K562 (cell line): ENCODE measurements at regions not wholly inside any gene's neighbourhood (a gene's known extent, or its start where the extent isn't known, plus 50 kb on each side); places are given as distances from the start of the nearest gene placed in this dataset.

Experiments used
- ATAC-seq: fragments of 200-7000 bp; cut with Tn5 transposase; 3 replicates; pipeline ENCODE4 v1.9.1; 2020; ENCODE audit warnings: moderate library complexity
- BruUV-seq: library from RNA; stranded (reverse); fragments of 400-500 nt; replicated peaks from 2 replicates; lab custom pipeline; 2021; lab: Mats Ljungman, UMichigan
- CTCF ChIA-PET: fragments of 300-600 bp; formaldehyde crosslinking; extraction: SDS; loops from one replicate; lab custom pipeline; 2021; ENCODE audit warnings: low intra/inter-chr PET ratio; lab: Yijun Ruan, JAX
- POLR2A ChIA-PET: fragments of 300-600, 350-650 bp; sonication (Branson Sonifier 250); formaldehyde crosslinking; extraction: SDS; loops from one replicate; lab custom pipeline; 2021; ENCODE audit warnings: antibody characterized with exemption, inconsistent platforms; lab: Yijun Ruan, JAX
- DNase-seq, 4 experiments: peaks; one replicate each; pipeline versions ENCODE4 v3.0.0 to v3.0.0-alpha.2; 2011 to 2018; ENCODE audit warnings: low spot score in 3 of 4, mixed read lengths in 3 of 4; ENCODE audit errors: extremely low read depth in 1 of 4
- FAIRE-seq: peaks from 2 replicates; lab custom pipeline; 2011; peaks lifted over from hg19 to GRCh38; lab: Jason Lieb, UNC
- H2AFZ ChIP-seq: 2 replicates; pipeline ENCODE4 v1.6.0; 2011; ENCODE audit warnings: low read depth, low read length, control low read depth, inconsistent platforms
- H3K27ac ChIP-seq: fragments of 200-600 bp; 3 replicates; pipeline ENCODE4 v1.8.0; 2011; ENCODE audit warnings: low read depth, mild to moderate bottlenecking, control low read depth, inconsistent platforms, low read length, moderate library complexity, mixed read lengths; ENCODE audit errors: extremely low read depth
- H3K27me3 ChIP-seq, 2 experiments: fragments of 300-600 bp in 1 of 2; 2 replicates in 1 of 2; 3 replicates in 1 of 2; pipeline versions ENCODE4 v1.6.0 to v1.8.0; 2011; ENCODE audit warnings: inconsistent platforms in 2 of 2, low read length in 2 of 2, mild to moderate bottlenecking in 1 of 2, mixed read lengths in 1 of 2, moderate library complexity in 1 of 2; ENCODE audit not compliant: control insufficient read depth in 2 of 2, insufficient read depth in 2 of 2
- H3K36me3 ChIP-seq: fragments of 300-600 bp; 3 replicates; pipeline ENCODE4 v1.8.0; 2011; ENCODE audit warnings: mild to moderate bottlenecking, low read length, inconsistent platforms; ENCODE audit not compliant: control insufficient read depth, insufficient read depth
- H3K4me1 ChIP-seq, 2 experiments: fragments of 200-600 bp in 1 of 2; replicated peaks in 1 of 2; 2 replicates in 1 of 2; 3 replicates in 1 of 2; pipeline versions ENCODE4 v1.5.1 to v1.8.0; 2011; ENCODE audit warnings: inconsistent platforms in 2 of 2, low read length in 2 of 2, mild to moderate bottlenecking in 1 of 2, mixed read lengths in 1 of 2, moderate library complexity in 1 of 2; ENCODE audit not compliant: control insufficient read depth in 2 of 2, insufficient read depth in 2 of 2
- H3K4me2 ChIP-seq: 2 replicates; pipeline ENCODE4 v1.6.1; 2011; ENCODE audit warnings: low read length, control low read depth, inconsistent platforms, mixed read lengths; ENCODE audit not compliant: insufficient read depth
- H3K4me3 ChIP-seq: fragments of 200-600 bp; sonication (generic), shearing (Covaris generic); 2 replicates; pipeline ENCODE4 v1.5.1; 2016; ENCODE audit warnings: control low read depth, inconsistent platforms
- H3K79me2 ChIP-seq: fragments of 200-600 bp; 3 replicates; pipeline ENCODE4 v1.8.0; 2011; ENCODE audit warnings: low read length, inconsistent platforms; ENCODE audit not compliant: control insufficient read depth, insufficient read depth
- H3K9ac ChIP-seq, 2 experiments: 2 replicates each; pipeline versions ENCODE4 v1.6.0 to v1.6.1; 2011; ENCODE audit warnings: low read depth in 2 of 2, low read length in 2 of 2, control low read depth in 1 of 2, inconsistent platforms in 1 of 2, mild to moderate bottlenecking in 1 of 2, mixed read lengths in 1 of 2; ENCODE audit not compliant: insufficient read depth in 1 of 2
- H3K9me1 ChIP-seq: one replicate; pipeline ENCODE4 v1.6.0; 2011; ENCODE audit warnings: inconsistent platforms, mild to moderate bottlenecking, low read length, moderate library complexity; ENCODE audit not compliant: control insufficient read depth, insufficient read depth
- H3K9me3 ChIP-seq: replicated peaks from 2 replicates; pipeline ENCODE4 v1.5.1; 2011; ENCODE audit warnings: low read depth, low read length, inconsistent platforms; ENCODE audit not compliant: control insufficient read depth, insufficient read depth
- H4K20me1 ChIP-seq: replicated peaks from 2 replicates; pipeline ENCODE4 v1.6.1; 2011; ENCODE audit warnings: low read length, inconsistent platforms, mixed read lengths; ENCODE audit not compliant: control insufficient read depth, insufficient read depth
- COPS2 ChIP-seq: fragments of 450-650 bp; conservative IDR thresholded peaks from 2 replicates; pipeline ENCODE4 v1.6.1; 2016; ENCODE audit warnings: mild to moderate bottlenecking, moderate library complexity
- NCOA6 ChIP-seq: fragments of 450-650 bp; IDR thresholded peaks from 2 replicates; pipeline ENCODE4 v1.6.1; 2017; ENCODE audit warnings: mild to moderate bottlenecking
- SMAD1 ChIP-seq: fragments of 150-350 bp; IDR thresholded peaks from 2 replicates; pipeline ENCODE4 v1.6.1; 2014; ENCODE audit warnings: low read length, low read depth; ENCODE audit not compliant: partially characterized antibody
- SUPT5H ChIP-seq: fragments of 450-650 bp; IDR thresholded peaks from 2 replicates; pipeline ENCODE4 v1.6.1; 2016
- ZNF277 ChIP-seq: fragments of 250-450 bp; sonication (Bioruptor Pico); IDR thresholded peaks from 2 replicates; pipeline ENCODE4 v1.8.0; 2022; ENCODE audit warnings: inconsistent platforms, mild to moderate bottlenecking, moderate library complexity, borderline replicate concordance
- WGBS: fragments of 100-300 bp; shearing (Covaris generic); methylation state at CpG from one replicate; pipeline ENCODE4 v1.1.6; 2016; ENCODE audit warnings: low coverage, mixed read lengths; ENCODE audit not compliant: insufficient coverage; ENCODE audit errors: missing lambda C conversion rate; 5-methylcytosine and 5-hydroxymethylcytosine counted together
- in situ Hi-C: fragments of 300-500 bp; cut with MboI; formaldehyde crosslinking; loops from 4 replicates; pipeline ENCODE4 v1.15.0; 2018; ENCODE audit warnings: inconsistent platforms, mixed read lengths
- intact Hi-C: fragments of 100-400 bp; cut with micrococcal nuclease; formaldehyde crosslinking; loops from 2 replicates; pipeline ENCODE4 v1.14.2; 2022
- TF ChIP-seq, protein P1 (sequence below): fragments of 250-450 bp; sonication (Bioruptor Pico); IDR thresholded peaks from 2 replicates; pipeline ENCODE4 v1.4.0; 2020
- TF ChIP-seq, protein P2 (sequence below): fragments of 250-450 bp; sonication (Bioruptor Pico); IDR thresholded peaks from 2 replicates; pipeline ENCODE4 v1.8.0; 2021; ENCODE audit warnings: borderline replicate concordance, mild to moderate bottlenecking, moderate library complexity; ENCODE audit not compliant: poor library complexity, severe bottlenecking

- ChIA-PET CTCF (no interaction called here), POLR2A (no interaction called here)
- Histone ChIP-seq H2AFZ (no peak overlapping the region), H3K4me3 (no peak overlapping the region), H3K4me1 (no peaks in the 10 kb centered on the region), H3K9me1 (no peaks in the 10 kb centered on the region), H3K9me3 (no peaks in the 10 kb centered on the region), H3K9ac (no peak overlapping the region), H3K36me3 (no peaks in the 10 kb centered on the region), H3K4me2 (no peak overlapping the region), H4K20me1 (no peaks in the 10 kb centered on the region), H3K27me3 (no peaks in the 10 kb centered on the region), H3K79me2 (no peaks in the 10 kb centered on the region), H3K27ac (no peak overlapping the region)
- intact Hi-C loops (no loop called here), in situ Hi-C loops (no loop called here)
- ATAC-seq (no peak), FAIRE-seq (no peak), DNase-seq (no peak)
- no TSS peak for BruUV-seq
- 2% methylated on average over 4 of the region's 4 CpGs for WGBS
- no peak for TF ChIP-seq ZNF277 (CRISPR knock-in tag)
- TF ChIP-seq, protein P1, sequence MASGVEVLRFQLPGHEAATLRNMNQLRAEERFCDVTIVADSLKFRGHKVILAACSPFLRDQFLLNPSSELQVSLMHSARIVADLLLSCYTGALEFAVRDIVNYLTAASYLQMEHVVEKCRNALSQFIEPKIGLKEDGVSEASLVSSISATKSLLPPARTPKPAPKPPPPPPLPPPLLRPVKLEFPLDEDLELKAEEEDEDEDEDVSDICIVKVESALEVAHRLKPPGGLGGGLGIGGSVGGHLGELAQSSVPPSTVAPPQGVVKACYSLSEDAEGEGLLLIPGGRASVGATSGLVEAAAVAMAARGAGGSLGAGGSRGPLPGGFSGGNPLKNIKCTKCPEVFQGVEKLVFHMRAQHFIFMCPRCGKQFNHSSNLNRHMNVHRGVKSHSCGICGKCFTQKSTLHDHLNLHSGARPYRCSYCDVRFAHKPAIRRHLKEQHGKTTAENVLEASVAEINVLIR (CRISPR knock-in tag) = no peak
- TF ChIP-seq SMAD1 = no peak
- no peak for TF ChIP-seq SUPT5H
- no peak for TF ChIP-seq COPS2
- TF ChIP-seq NCOA6 = no peak
- TF ChIP-seq, protein P2, sequence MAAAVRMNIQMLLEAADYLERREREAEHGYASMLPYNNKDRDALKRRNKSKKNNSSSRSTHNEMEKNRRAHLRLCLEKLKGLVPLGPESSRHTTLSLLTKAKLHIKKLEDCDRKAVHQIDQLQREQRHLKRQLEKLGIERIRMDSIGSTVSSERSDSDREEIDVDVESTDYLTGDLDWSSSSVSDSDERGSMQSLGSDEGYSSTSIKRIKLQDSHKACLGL (CRISPR knock-in tag) = no peak
These were observed 76.1 kb downstream of the OR2K2 start for GRCh38 chr9:111253742-111254437.
